ENCODE measurements at regions not wholly inside any gene's neighbourhood (a gene's known extent, or its start where the extent isn't known, plus 50 kb on each side); places are given as distances from the start of the nearest gene placed in this dataset.

GRCh38 chr6:134541001-134541400 lies 223.1 kb upstream of the SGK1 start:
- Histone ChIP-seq H2BK120ac (replicated peaks; ENCODE audit: low read depth, low read length) (no peak overlapping the region), H2BK5ac (ENCODE audit: low read depth, low read length) (no peak overlapping the region), H3K79me2 (ENCODE audit: control insufficient read depth in 1 of 2, insufficient read depth in 2 of 2, low read length in 2 of 2) (no peaks in the 10 kb centered on the region), H2BK15ac (ENCODE audit: low read length) (no peak overlapping the region), H3K36me3 (ENCODE audit: control insufficient read depth in 2 of 4, insufficient read depth in 4 of 4, low read length in 3 of 4) (no peaks in the 10 kb centered on the region), H3K56ac (replicated peaks; ENCODE audit: insufficient read length, low read depth, low read length) (no peak overlapping the region), H3K23me2 (ENCODE audit: low read depth, low read length) (no peaks in the 10 kb centered on the region), H2AFZ (ENCODE audit: low read length) (no peak overlapping the region), H4K91ac (replicated peaks; ENCODE audit: insufficient read length, low read length) (no peak overlapping the region), H3K23ac (ENCODE audit: insufficient read length) (no peak overlapping the region), H2BK20ac (ENCODE audit: low read length) (no peak overlapping the region), H4K8ac (ENCODE audit: extremely low read depth, insufficient read depth, low read length) (no peak overlapping the region), H3K9ac (replicated peaks in 1 of 4; ENCODE audit: extremely low read depth in 1 of 4, low read depth in 3 of 4, low read length in 3 of 4) (no peak overlapping the region), H3K4me1 (replicated peaks in 1 of 4; ENCODE audit: control insufficient read depth in 3 of 4, insufficient read depth in 4 of 4, low read length in 3 of 4) (peaks cover 0 to 4% (median 0%) of the 10 kb centered on the region in 4 experiments; a peak in 1 of 7 replicates), H3K4ac (replicated peaks; ENCODE audit: insufficient read length, low read depth, low read length) (no peak overlapping the region), H2AK5ac (ENCODE audit: low read depth, low read length) (no peak overlapping the region), H3K9me3 (ENCODE audit: insufficient read depth in 2 of 2, low read depth in 1 of 2, low read length in 1 of 2) (no peaks in the 10 kb centered on the region), H3K4me2 (ENCODE audit: insufficient read depth in 1 of 2, low read depth in 2 of 2, low read length in 2 of 2) (no peak overlapping the region), H4K20me1 (replicated peaks in 1 of 2; ENCODE audit: control insufficient read depth in 1 of 2, insufficient read depth in 2 of 2, low read length in 2 of 2) (no peaks in the 10 kb centered on the region), H2BK12ac (ENCODE audit: low read depth, low read length) (no peak overlapping the region), H3K27ac (ENCODE audit: low read depth, low read length) (no peak overlapping the region), H4K5ac (ENCODE audit: insufficient read length, low read depth, low read length) (no peak overlapping the region), H3K18ac (ENCODE audit: extremely low read depth, low read length) (no peak overlapping the region), H3K79me1 (ENCODE audit: low read depth, low read length) (no peaks in the 10 kb centered on the region), H3K14ac (ENCODE audit: insufficient read length) (no peak overlapping the region), H3K4me3 (ENCODE audit: extremely low read depth in 1 of 4, insufficient read depth in 2 of 4, low read depth in 3 of 4, low read length in 4 of 4) (no peak overlapping the region), H3K27me3 (replicated peaks in 1 of 4; ENCODE audit: control insufficient read depth in 3 of 4, extremely low read depth in 1 of 4, insufficient read depth in 3 of 4, low read length in 3 of 4) (no peaks in the 10 kb centered on the region)
- CTCF ChIA-PET (ENCODE audit: partially characterized antibody) = interaction anchor here (1.0 kb wide), 1 partner anchor 22 kb away, joined by 3 read pairs; no protein-coding TSS in a partner anchor
- FAIRE-seq (no peak), DNase-seq (ENCODE audit: low read depth in 1 of 2, low spot score in 2 of 2) (no peak)
- no peak for TF ChIP-seq SUZ12 (IDR thresholded peaks at IDR 0.05; ENCODE audit: low read length)
- no peak for TF ChIP-seq SP2 (IDR thresholded peaks at IDR 0.05; ENCODE audit: low read length)
- TF ChIP-seq, protein P1, sequence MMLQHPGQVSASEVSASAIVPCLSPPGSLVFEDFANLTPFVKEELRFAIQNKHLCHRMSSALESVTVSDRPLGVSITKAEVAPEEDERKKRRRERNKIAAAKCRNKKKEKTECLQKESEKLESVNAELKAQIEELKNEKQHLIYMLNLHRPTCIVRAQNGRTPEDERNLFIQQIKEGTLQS (IDR thresholded peaks at IDR 0.05; ENCODE audit: insufficient read depth, low read depth, low read length) = no peak
- TF ChIP-seq KDM5A (IDR thresholded peaks at IDR 0.05; ENCODE audit: low read length) = no peak
- TF ChIP-seq PHF8 (conservative IDR thresholded peaks at IDR 0.05; ENCODE audit: low read depth, low read length) = no peak
- TF ChIP-seq USF2 (IDR thresholded peaks at IDR 0.05; ENCODE audit: low read length) = no peak
- no peak for TF ChIP-seq CBX8 (IDR thresholded peaks at IDR 0.05; ENCODE audit: borderline replicate concordance, low read depth, low read length)
- no peak for TF ChIP-seq JUND (IDR thresholded peaks at IDR 0.05; ENCODE audit: low read length)
- TF ChIP-seq FOSL1 (IDR thresholded peaks at IDR 0.05; ENCODE audit: insufficient read depth, low read depth, low read length) = no peak
- no peak for TF ChIP-seq BCL11A (IDR thresholded peaks at IDR 0.05; ENCODE audit: low read depth in 2 of 2, low read length in 2 of 2)
- POLR2A ChIA-PET (ENCODE audit: partially characterized antibody) = no interaction called here
- WGBS, 2 experiments (ENCODE audit: extremely low coverage in 1 of 2, insufficient coverage in 1 of 2, insufficient read length in 1 of 2, insufficient replicate concordance in 2 of 2, low coverage in 1 of 2, low lambda C conversion rate in 2 of 2, missing lambda C conversion rate in 1 of 2) = 95% methylated on average over 4 of the region's 4 CpGs; no CpG with 5 or more reads in 1 of the 2 experiments
